ENCODE measurements at regions not wholly inside any gene's neighbourhood (a gene's known extent, or its start where the extent isn't known, plus 50 kb on each side); places are given as distances from the start of the nearest gene placed in this dataset.

DNA sequence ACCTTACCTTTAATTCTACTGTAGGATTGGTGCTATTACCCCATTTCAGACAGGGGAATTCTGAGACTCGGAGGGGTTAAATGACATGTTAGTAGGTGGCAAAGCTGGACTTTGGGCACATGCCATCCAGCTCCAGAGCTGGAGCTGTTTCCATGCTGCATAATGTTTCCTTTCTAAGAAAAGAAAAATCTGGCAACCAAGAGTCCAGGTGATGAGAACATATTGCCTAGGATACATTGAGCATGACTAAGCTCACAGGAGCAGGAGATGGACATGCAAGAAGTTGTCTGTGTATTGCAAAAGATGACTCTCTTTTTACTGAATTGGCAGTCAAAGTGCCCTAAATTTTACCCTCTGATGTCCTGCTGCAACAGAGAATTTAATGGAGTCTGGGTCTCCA is 150.8 kb upstream of the SYT13 start:
- TF ChIP-seq SUZ12 (IDR thresholded peaks at IDR 0.05) (no peak), BHLHE40 (IDR thresholded peaks at IDR 0.05; ENCODE audit: borderline replicate concordance) (no peak), NFRKB (IDR thresholded peaks at IDR 0.05) (no peak), SP1 (IDR thresholded peaks at IDR 0.05) (no peak), ARNT (IDR thresholded peaks at IDR 0.05) (no peak), PKNOX1 (IDR thresholded peaks at IDR 0.05) (no peak)
